DND-41 (cell line): ENCODE measurements at regions not wholly inside any gene's neighbourhood (a gene's known extent, or its start where the extent isn't known, plus 50 kb on each side); places are given as distances from the start of the nearest gene placed in this dataset.

Source experiments
- EZH2 ChIP-seq: IDR thresholded peaks from 3 replicates; pipeline ENCODE4 v1.6.1; 2012; ENCODE audit warnings: borderline replicate concordance, low read depth, mild to moderate bottlenecking, moderate library complexity, low read length, inconsistent platforms; ENCODE audit not compliant: severe bottlenecking
- TF ChIP-seq, protein P1 (sequence below): IDR thresholded peaks from 2 replicates; pipeline ENCODE4 v1.5.1; 2012; ENCODE audit warnings: borderline replicate concordance, low read length, moderate library complexity, mild to moderate bottlenecking; ENCODE audit not compliant: poor library complexity, severe bottlenecking; ENCODE audit errors: extremely low read depth

DNA sequence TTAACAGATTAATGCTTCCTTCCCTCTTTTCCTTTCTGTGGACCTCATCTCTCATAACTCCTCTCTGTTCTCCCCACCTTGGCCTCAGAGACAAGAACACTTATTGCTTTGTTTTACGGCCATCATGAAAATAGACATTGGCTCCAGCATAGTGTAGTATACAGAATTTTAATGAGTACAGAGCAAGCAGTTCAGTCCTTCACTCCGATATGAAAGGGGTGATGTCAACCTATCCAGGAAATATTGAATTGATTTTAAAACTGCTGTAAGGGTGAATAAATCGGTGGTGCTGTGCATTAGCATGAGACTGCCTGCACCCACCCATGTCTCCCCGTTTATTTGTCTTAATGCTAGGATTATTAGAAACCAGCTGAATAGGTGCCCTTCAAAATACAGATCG is 490.9 kb upstream of the TBL1XR1 start:
- TF ChIP-seq, protein P1, sequence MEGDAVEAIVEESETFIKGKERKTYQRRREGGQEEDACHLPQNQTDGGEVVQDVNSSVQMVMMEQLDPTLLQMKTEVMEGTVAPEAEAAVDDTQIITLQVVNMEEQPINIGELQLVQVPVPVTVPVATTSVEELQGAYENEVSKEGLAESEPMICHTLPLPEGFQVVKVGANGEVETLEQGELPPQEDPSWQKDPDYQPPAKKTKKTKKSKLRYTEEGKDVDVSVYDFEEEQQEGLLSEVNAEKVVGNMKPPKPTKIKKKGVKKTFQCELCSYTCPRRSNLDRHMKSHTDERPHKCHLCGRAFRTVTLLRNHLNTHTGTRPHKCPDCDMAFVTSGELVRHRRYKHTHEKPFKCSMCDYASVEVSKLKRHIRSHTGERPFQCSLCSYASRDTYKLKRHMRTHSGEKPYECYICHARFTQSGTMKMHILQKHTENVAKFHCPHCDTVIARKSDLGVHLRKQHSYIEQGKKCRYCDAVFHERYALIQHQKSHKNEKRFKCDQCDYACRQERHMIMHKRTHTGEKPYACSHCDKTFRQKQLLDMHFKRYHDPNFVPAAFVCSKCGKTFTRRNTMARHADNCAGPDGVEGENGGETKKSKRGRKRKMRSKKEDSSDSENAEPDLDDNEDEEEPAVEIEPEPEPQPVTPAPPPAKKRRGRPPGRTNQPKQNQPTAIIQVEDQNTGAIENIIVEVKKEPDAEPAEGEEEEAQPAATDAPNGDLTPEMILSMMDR, result no peak
- TF ChIP-seq EZH2, result no peak
